Liver (tissue), 8 donors: ENCODE measurements at regions not wholly inside any gene's neighbourhood (a gene's known extent, or its start where the extent isn't known, plus 50 kb on each side); places are given as distances from the start of the nearest gene placed in this dataset.

Experiments
- DNase-seq: peaks from one replicate; pipeline ENCODE4 v3.0.0-alpha.2; 2017; ENCODE audit warnings: low spot score
- H3K27ac ChIP-seq, 2 donors: one replicate each; pipeline ENCODE4 v1.7.0; 2013; ENCODE audit warnings: inconsistent platforms in 2 of 2, low read length in 2 of 2, control low read depth in 1 of 2, low read depth in 1 of 2, mild to moderate bottlenecking in 1 of 2
- H3K27me3 ChIP-seq, 4 donors: one replicate each; pipeline versions ENCODE4 v1.6.1 to v1.7.0; 2013; ENCODE audit warnings: low read length in 3 of 4, inconsistent platforms in 1 of 4, mild to moderate bottlenecking in 1 of 4, moderate library complexity in 1 of 4; ENCODE audit not compliant: control insufficient read depth in 4 of 4, insufficient read depth in 4 of 4
- H3K36me3 ChIP-seq, 4 donors: one replicate each; pipeline versions ENCODE4 v1.6.1 to v1.7.0; 2013; ENCODE audit warnings: low read length in 3 of 4, mild to moderate bottlenecking in 3 of 4, low read depth in 1 of 4, moderate library complexity in 1 of 4; ENCODE audit not compliant: control insufficient read depth in 4 of 4, insufficient read depth in 3 of 4
- H3K4me1 ChIP-seq, 4 donors: one replicate each; pipeline versions ENCODE4 v1.6.1 to v1.7.0; 2013; ENCODE audit warnings: low read length in 3 of 4, mild to moderate bottlenecking in 3 of 4, moderate library complexity in 1 of 4; ENCODE audit not compliant: control insufficient read depth in 4 of 4, insufficient read depth in 4 of 4
- H3K4me3 ChIP-seq, 3 donors: one replicate each; pipeline versions ENCODE4 v1.6.1 to v1.7.0; 2013; ENCODE audit warnings: low read length in 3 of 3, control low read depth in 1 of 3, low read depth in 1 of 3, mild to moderate bottlenecking in 1 of 3
- H3K9ac ChIP-seq, 2 donors: one replicate each; pipeline ENCODE4 v1.7.0; 2013; ENCODE audit warnings: low read length in 2 of 2, mild to moderate bottlenecking in 2 of 2, moderate library complexity in 2 of 2, control low read depth in 1 of 2, low read depth in 1 of 2
- H3K9me3 ChIP-seq, 4 donors: one replicate each; pipeline versions ENCODE4 v1.6.1 to v1.7.0; 2013; ENCODE audit warnings: low read length in 3 of 4; ENCODE audit not compliant: control insufficient read depth in 4 of 4
- EGR1 ChIP-seq, 2 donors: IDR thresholded peaks; 2 replicates each; pipeline ENCODE4 v1.6.1; 2016 to 2018; ENCODE audit warnings: antibody characterized with exemption in 2 of 2, low read depth in 2 of 2
- FOXA1 ChIP-seq: IDR thresholded peaks from 2 replicates; pipeline ENCODE4 v1.6.1; 2016; ENCODE audit warnings: antibody characterized with exemption
- FOXA2 ChIP-seq: IDR thresholded peaks from 2 replicates; pipeline ENCODE4 v1.6.1; 2016; ENCODE audit warnings: antibody characterized with exemption
- GABPA ChIP-seq, 2 donors: IDR thresholded peaks in 1 of 2; conservative IDR thresholded peaks in 1 of 2; 2 replicates each; pipeline ENCODE4 v1.6.1; 2016; ENCODE audit warnings: antibody characterized with exemption in 2 of 2, mild to moderate bottlenecking in 1 of 2, moderate library complexity in 1 of 2
- HNF4A ChIP-seq, 2 donors: conservative IDR thresholded peaks; 2 replicates each; pipeline ENCODE4 v1.6.1; 2016; ENCODE audit warnings: antibody characterized with exemption in 2 of 2, mild to moderate bottlenecking in 2 of 2
- HNF4G ChIP-seq: IDR thresholded peaks from 2 replicates; pipeline ENCODE4 v1.6.1; 2016; ENCODE audit warnings: antibody characterized with exemption
- JUND ChIP-seq, 2 donors: IDR thresholded peaks; 2 replicates each; pipeline ENCODE4 v1.6.1; 2016; ENCODE audit warnings: antibody characterized with exemption in 2 of 2
- NR2F2 ChIP-seq: IDR thresholded peaks from 2 replicates; pipeline ENCODE4 v1.6.1; 2016; ENCODE audit warnings: antibody characterized with exemption
- RAD21 ChIP-seq, 2 donors: IDR thresholded peaks; 2 replicates each; pipeline ENCODE4 v1.6.1; 2016; ENCODE audit warnings: antibody characterized with exemption in 2 of 2, mild to moderate bottlenecking in 2 of 2
- RXRA ChIP-seq, 2 donors: IDR thresholded peaks; 2 replicates each; pipeline ENCODE4 v1.6.1; 2017 to 2018; ENCODE audit warnings: antibody characterized with exemption in 2 of 2, mild to moderate bottlenecking in 1 of 2
- SP1 ChIP-seq: IDR thresholded peaks from 2 replicates; pipeline ENCODE4 v1.6.1; 2018; ENCODE audit warnings: antibody characterized with exemption, mild to moderate bottlenecking
- TAF1 ChIP-seq: conservative IDR thresholded peaks from 2 replicates; pipeline ENCODE4 v1.6.1; 2016; ENCODE audit warnings: antibody characterized with exemption, mild to moderate bottlenecking
- YY1 ChIP-seq: IDR thresholded peaks from 2 replicates; pipeline ENCODE4 v1.6.1; 2016; ENCODE audit warnings: antibody characterized with exemption, mild to moderate bottlenecking
- WGBS: extraction: QIAGEN DNeasy Blood & Tissue Kit; methylation state at CpG from one replicate; pipeline ENCODE4 v1.1.7; 2013; 5-methylcytosine and 5-hydroxymethylcytosine counted together
- TF ChIP-seq, protein P1 (sequence below): fragments of 150-350 bp; IDR thresholded peaks from 2 replicates; pipeline ENCODE4 v1.5.1; 2017; ENCODE audit warnings: improper control_type of control experiment, low read depth, low read length; ENCODE audit not compliant: missing input control
- TF ChIP-seq, protein P2 (sequence below): IDR thresholded peaks from 2 replicates; pipeline ENCODE4 v1.6.1; 2016; ENCODE audit warnings: antibody characterized with exemption
- TF ChIP-seq, protein P3 (sequence below): IDR thresholded peaks from 2 replicates; pipeline ENCODE4 v1.6.1; 2016; ENCODE audit warnings: antibody characterized with exemption
- TF ChIP-seq, protein P4 (sequence below): IDR thresholded peaks from 2 replicates; pipeline ENCODE4 v1.6.1; 2016; ENCODE audit warnings: antibody characterized with exemption, mild to moderate bottlenecking
- donor health status: healthy.
- donor health status: healthy.
- donor health status: healthy.
- donor health status: healthy.
- donor health status: healthy.

DNA sequence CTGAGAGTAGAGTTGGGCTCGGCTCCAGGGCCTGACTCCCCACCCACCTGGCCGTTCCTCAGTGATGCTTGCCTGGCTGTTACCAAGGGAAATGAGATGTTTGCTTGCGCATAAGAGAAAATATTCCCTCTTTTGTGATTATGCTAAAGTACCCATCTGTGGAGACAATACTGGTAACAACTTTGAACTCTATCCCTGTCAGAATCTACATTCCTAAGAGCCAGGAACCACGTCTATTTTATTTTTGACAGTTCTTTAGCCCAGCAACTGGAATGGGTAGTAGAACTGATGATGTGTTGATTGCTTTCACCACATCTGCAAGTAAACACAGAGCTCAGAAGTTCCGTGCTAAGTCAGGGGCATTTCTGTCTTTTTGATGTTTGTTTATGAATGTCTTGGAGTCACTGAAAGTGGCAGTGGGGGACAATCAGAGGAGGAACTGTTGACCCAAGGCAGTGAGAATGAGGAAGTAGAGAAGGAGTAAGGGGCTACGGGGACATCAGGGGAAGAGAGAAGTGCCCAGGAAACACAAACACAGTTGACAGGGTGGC lies 348.3 kb upstream of the SOX11 start:
- no peak overlapping the region for H3K9ac ChIP-seq
- H3K27ac ChIP-seq: no peak overlapping the region
- H3K4me3 ChIP-seq: no peak overlapping the region
- DNase-seq: no peak
- WGBS: 54% methylated on average over 6 of the region's 6 CpGs
- H3K36me3 ChIP-seq: no peaks in the 10 kb centered on the region
- no peaks in the 10 kb centered on the region for H3K9me3 ChIP-seq
- no peaks in the 10 kb centered on the region for H3K27me3 ChIP-seq
- no peaks in the 10 kb centered on the region for H3K4me1 ChIP-seq
- TF ChIP-seq, protein P1, sequence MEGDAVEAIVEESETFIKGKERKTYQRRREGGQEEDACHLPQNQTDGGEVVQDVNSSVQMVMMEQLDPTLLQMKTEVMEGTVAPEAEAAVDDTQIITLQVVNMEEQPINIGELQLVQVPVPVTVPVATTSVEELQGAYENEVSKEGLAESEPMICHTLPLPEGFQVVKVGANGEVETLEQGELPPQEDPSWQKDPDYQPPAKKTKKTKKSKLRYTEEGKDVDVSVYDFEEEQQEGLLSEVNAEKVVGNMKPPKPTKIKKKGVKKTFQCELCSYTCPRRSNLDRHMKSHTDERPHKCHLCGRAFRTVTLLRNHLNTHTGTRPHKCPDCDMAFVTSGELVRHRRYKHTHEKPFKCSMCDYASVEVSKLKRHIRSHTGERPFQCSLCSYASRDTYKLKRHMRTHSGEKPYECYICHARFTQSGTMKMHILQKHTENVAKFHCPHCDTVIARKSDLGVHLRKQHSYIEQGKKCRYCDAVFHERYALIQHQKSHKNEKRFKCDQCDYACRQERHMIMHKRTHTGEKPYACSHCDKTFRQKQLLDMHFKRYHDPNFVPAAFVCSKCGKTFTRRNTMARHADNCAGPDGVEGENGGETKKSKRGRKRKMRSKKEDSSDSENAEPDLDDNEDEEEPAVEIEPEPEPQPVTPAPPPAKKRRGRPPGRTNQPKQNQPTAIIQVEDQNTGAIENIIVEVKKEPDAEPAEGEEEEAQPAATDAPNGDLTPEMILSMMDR: no peak
- TF ChIP-seq, protein P2, sequence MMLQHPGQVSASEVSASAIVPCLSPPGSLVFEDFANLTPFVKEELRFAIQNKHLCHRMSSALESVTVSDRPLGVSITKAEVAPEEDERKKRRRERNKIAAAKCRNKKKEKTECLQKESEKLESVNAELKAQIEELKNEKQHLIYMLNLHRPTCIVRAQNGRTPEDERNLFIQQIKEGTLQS: no peak
- TF ChIP-seq FOXA1 (no peak), JUND (IDR thresholded peaks at IDR 0.05) (no peak), EGR1 (IDR thresholded peaks at IDR 0.05; ENCODE audit: low read depth in 2 of 2) (no peak), HNF4A (conservative IDR thresholded peaks at IDR 0.05) (no peak), RXRA (IDR thresholded peaks at IDR 0.05) (no peak), NR2F2 (no peak), TAF1 (no peak), SP1 (no peak), FOXA2 (no peak)
- TF ChIP-seq, protein P3, sequence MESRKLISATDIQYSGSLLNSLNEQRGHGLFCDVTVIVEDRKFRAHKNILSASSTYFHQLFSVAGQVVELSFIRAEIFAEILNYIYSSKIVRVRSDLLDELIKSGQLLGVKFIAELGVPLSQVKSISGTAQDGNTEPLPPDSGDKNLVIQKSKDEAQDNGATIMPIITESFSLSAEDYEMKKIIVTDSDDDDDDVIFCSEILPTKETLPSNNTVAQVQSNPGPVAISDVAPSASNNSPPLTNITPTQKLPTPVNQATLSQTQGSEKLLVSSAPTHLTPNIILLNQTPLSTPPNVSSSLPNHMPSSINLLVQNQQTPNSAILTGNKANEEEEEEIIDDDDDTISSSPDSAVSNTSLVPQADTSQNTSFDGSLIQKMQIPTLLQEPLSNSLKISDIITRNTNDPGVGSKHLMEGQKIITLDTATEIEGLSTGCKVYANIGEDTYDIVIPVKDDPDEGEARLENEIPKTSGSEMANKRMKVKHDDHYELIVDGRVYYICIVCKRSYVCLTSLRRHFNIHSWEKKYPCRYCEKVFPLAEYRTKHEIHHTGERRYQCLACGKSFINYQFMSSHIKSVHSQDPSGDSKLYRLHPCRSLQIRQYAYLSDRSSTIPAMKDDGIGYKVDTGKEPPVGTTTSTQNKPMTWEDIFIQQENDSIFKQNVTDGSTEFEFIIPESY: no peak
- TF ChIP-seq, protein P4, sequence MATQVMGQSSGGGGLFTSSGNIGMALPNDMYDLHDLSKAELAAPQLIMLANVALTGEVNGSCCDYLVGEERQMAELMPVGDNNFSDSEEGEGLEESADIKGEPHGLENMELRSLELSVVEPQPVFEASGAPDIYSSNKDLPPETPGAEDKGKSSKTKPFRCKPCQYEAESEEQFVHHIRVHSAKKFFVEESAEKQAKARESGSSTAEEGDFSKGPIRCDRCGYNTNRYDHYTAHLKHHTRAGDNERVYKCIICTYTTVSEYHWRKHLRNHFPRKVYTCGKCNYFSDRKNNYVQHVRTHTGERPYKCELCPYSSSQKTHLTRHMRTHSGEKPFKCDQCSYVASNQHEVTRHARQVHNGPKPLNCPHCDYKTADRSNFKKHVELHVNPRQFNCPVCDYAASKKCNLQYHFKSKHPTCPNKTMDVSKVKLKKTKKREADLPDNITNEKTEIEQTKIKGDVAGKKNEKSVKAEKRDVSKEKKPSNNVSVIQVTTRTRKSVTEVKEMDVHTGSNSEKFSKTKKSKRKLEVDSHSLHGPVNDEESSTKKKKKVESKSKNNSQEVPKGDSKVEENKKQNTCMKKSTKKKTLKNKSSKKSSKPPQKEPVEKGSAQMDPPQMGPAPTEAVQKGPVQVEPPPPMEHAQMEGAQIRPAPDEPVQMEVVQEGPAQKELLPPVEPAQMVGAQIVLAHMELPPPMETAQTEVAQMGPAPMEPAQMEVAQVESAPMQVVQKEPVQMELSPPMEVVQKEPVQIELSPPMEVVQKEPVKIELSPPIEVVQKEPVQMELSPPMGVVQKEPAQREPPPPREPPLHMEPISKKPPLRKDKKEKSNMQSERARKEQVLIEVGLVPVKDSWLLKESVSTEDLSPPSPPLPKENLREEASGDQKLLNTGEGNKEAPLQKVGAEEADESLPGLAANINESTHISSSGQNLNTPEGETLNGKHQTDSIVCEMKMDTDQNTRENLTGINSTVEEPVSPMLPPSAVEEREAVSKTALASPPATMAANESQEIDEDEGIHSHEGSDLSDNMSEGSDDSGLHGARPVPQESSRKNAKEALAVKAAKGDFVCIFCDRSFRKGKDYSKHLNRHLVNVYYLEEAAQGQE: no peak

DNA sequence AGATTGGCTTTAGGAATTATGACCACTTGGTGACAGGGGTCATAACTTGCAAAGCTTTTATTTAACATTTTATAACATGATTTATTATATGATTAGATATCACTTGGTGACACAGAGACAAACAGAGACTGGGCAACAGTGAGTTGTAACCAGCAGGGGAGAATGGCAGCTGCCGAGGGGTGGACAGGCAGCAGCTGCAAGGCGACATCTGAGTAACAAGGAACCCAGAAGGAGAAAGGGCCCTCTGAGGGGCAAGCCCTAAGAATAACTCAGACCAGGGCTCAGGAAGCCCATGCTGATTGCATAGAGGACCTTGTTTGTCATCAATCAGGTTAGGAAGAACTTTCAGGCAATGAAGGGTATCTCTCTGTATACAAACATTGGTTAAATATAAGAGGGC lies 339.9 kb upstream of the SOX11 start:
- H3K27ac ChIP-seq: no peak overlapping the region
- H3K36me3 ChIP-seq: no peaks in the 10 kb centered on the region
- no peak overlapping the region for H3K9ac ChIP-seq
- H3K9me3 ChIP-seq: no peaks in the 10 kb centered on the region
- H3K4me1 ChIP-seq: no peaks in the 10 kb centered on the region
- H3K27me3 ChIP-seq: no peaks in the 10 kb centered on the region
- DNase-seq: no peak
- H3K4me3 ChIP-seq: no peak overlapping the region
- 81% methylated on average over 2 of the region's 2 CpGs for WGBS
- TF ChIP-seq FOXA2 (no peak), EGR1 (IDR thresholded peaks at IDR 0.05; ENCODE audit: low read depth in 2 of 2) (no peak), SP1 (no peak), RXRA (IDR thresholded peaks at IDR 0.05) (no peak), NR2F2 (no peak), TAF1 (no peak), RAD21 (IDR thresholded peaks at IDR 0.05) (no peak), JUND (IDR thresholded peaks at IDR 0.05) (no peak), FOXA1 (no peak), GABPA (IDR thresholded peaks at IDR 0.05 in 1 of 2, conservative IDR thresholded peaks at IDR 0.05 in 1 of 2) (no peak), HNF4G (no peak), YY1 (no peak), HNF4A (conservative IDR thresholded peaks at IDR 0.05) (no peak)
- TF ChIP-seq, protein P4: no peak
- TF ChIP-seq, protein P2: no peak
- TF ChIP-seq, protein P1: no peak
